ENCODE measurements at regions not wholly inside any gene's neighbourhood (a gene's known extent, or its start where the extent isn't known, plus 50 kb on each side); places are given as distances from the start of the nearest gene placed in this dataset.

DNA sequence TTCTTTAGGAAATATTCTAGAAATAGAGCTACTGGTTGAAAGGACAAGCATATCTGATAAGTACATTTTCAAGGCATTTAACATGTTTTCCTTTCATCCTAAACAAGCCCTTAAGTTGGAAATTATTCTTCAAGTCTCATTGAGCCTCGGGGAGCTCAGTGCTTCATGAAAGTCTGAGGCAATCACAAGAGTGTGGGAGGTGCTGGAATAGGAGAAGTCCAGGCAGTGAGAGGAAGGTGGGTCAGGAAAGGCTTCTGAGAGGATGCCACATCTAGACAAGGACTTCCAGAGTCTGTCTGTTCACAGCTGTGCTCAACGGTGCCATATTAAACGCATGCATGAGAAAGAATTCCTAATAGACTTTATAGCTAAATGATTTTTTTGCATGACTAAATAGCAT is 69.8 kb downstream of the CD83 start:
- no peak for DNase-seq

GRCh38 chr6:14189074-14189473 is 71.5 kb downstream of the CD83 start:
- DNase-seq: no peak

DNA sequence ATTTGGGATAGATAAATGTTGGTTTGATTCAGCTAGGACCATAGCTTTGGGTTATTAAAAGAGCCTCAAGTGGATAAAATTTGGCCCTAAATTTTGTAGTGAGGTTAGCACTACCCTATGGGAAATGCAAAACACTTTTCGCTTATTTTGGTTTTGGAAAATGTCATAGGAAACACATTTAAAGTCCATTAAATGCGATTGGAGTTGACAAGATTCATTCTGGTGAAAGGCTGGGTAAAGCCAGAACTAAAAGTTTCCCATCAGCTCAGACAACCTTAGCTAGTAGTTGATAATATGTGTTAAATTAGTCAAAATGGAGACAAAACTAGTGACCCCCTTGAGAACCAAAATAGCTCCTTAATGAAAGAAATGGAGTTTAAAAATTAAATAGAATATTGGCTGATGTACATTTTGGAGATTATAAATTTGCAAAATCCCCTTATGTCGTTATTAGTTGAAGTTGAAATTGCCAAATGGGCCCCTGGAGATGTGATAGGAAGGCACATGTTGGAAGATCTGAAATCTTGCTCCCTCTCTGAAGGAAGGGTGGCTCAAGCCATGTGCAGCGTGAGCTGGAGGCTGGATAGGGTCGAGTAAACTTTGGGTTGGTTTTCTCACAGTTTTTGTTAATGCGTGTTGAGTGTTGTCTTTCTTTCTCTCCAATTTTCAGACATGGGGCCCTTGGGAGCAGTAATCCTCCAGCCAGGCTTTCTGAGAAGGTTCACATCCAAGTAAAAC is 72.8 kb downstream of the CD83 start:
- DNase-seq: no peak

GRCh38 chr6:14190929-14191224 is 73.3 kb downstream of the CD83 start:
- DNase-seq: no peak

GRCh38 chr6:14191761-14192160 is 74.2 kb downstream of the CD83 start:
- no peak for DNase-seq

DNA sequence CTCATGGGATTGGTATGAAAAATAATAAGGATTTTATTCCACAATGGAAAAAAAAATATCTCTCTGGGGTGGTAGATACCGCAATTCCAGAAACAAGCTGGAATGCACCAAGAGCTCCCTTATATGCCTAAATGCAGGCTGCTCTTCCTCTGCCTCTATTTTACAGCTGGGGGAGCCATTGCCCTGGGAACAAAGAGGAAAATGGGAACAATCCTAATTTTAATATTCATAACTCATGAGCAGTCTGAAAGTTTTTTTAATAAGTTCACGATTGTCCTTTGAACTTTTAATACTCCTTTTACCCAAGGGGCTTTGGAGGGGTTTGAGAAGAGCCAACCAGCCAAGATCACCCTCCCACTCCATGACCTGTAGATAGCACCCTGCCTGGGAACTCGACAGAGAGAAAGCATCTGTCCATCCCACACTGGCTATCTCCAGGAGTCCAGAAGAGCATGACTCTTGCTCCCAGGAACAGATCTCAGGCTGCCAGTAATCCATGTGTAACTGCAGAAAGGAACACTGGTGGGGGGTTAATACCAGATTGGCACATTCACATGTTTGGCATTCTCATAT is 74.7 kb downstream of the CD83 start:
- DNase-seq: no peak

DNA sequence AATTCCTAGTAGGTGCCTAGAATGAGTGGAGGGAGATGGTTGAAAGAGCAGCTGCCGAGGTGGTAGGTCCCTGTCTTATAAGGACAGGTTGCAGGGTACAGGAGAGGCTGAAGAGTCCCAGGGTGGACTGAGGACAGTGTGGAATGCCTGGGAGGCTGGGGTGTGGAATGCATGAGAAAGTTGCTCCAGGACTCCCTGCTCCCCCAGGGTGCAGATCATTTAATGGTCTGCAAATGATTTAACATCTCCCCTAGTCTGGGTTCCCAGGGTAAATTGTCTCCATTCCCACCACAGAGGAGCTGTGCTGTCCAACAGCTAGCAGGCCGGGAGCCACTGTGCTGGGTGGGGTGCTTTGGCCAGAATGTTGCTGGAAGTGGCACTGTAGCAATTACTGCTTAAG is 76.0 kb downstream of the CD83 start:
- DNase-seq: no peak

GRCh38 chr6:14194483-14194882 is 76.9 kb downstream of the CD83 start:
- no peak for DNase-seq

GRCh38 chr6:14194976-14195375 is 77.4 kb downstream of the CD83 start:
- DNase-seq: no peak

DNA sequence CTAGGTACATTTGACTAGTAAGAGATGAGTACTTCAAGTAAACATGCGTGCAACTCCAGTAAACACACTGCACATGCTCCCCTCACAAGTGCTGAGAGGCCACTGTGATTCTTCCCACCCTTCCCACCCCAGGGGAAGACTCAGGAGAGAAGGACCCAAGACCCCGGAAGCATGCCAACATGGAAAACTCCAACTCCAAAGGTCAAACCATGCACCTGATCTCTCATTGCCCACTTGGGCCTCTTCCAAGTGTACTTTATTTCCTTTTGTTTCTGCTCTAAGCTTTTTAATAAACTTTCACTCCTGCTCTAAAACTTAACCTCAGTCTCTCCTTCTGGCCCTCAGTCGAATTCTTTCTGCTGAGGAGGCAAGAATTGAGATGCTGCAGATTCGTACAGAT is 78.5 kb downstream of the CD83 start:
- DNase-seq: no peak

- no peak for DNase-seq
These were observed 79.5 kb downstream of the CD83 start for GRCh38 chr6:14197118-14197517.

GRCh38 chr6:14200047-14200446 is 82.5 kb downstream of the CD83 start:
- DNase-seq: no peak

- DNase-seq: no peak
These were observed 85.4 kb downstream of the CD83 start for GRCh38 chr6:14202947-14203346.

DNA sequence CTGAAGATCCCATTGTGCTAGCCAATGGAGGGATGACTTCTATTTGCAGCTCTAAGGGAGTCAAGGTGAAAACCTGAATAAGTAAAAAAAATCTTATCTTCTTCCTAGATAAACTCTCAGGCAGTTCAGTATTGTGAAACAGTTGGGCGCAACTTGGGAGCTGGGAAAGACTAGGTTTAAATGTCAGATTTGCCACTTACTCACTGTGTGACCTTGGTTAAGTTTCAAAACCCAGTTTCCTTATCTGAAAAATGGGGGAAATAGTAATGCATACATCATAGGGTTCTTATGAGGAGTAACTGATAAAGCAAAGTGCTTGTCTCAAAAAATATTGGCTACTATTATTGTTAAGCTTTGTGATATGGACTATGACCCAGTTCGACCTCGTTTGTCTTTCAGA is 88.8 kb downstream of the CD83 start:
- no peak for DNase-seq

GRCh38 chr6:14207448-14207847 is 89.9 kb downstream of the CD83 start:
- no peak for DNase-seq

DNA sequence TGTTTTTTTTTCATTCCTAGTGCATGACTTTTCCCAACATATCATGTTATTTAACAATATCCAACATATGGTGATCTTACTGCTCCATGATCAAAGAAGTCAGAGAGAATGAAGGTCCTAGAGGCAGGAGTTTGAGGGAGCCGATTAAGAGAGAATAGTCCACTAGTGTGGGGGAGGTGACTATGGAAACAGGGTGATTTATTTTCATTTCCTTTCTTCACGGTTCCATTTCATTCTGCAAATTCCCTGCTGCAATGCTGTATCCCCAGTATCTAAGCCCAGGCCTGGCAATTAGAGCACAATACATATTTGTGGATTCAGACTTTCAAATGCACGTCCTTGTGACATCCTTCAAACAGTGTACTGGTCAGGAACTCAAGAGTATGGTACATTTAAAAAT is 91.4 kb downstream of the CD83 start:
- no peak for DNase-seq

- no peak for DNase-seq
These were observed 92.5 kb downstream of the CD83 start for GRCh38 chr6:14210077-14210476.

DNA sequence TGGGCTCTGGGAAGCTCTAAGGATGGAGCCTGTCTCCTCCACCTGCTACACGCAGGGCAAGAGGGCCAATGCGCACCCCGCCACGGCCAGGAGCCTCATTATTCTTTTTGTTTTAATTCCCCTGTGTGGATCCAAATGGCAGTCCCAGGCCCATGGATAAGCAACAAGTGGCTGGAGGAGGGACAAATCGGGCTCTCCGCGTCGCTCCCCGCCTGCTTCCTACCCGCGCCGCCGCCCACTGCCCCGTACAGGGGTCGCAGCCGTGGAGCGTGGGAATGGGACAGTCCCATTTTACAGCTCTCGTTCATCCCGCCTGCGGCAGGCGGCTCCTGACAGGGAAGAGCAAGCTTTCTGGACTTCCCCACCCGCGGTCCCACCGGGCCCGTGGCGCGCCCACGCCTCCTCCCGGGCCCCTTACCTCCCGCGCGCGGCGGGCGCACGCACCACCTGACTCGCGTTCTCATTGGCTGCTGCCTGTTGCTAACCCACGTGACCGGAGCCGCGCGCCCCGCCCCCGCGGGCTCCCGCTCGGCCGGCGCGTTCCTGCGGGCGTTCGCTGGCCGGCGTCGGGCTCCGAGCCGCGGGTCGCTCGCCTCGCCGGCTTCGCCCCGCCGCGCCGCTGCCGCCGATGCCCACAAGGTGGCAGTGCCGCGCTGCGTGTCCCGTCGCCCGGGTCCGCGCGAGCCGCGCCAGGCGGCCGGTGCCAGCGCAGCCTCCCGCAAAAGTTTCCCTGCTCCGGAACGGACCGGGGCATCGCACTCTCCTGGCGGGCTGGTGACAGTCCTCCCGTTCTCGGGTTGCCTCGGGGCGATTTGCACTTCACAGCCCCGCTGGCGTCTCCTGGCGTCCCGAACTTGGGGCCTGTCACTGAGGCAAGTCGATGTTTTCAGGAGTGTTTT is 93.3 kb downstream of the CD83 start:
- peak; percentile 94 for DNase-seq

DNA sequence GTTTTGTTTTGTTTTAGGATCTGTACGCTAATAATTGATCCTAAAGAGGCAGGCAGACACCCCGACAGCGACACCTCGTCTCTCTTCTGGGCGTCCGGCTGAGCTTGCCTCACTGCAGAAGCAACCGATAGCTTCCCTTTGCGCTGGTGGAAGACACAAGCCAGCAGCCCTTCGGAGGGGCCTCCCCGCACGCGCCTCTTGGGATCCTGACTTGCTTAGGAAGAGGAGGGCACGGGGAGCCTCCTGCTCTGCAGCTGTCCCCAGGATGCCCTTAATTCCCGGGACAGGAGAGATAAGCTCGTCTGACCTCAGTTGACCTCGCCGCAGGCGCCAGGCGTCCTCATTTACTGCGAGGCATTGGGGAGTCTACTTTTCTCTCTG is 94.0 kb downstream of the CD83 start:
- peak; percentile 7 for DNase-seq

DNA sequence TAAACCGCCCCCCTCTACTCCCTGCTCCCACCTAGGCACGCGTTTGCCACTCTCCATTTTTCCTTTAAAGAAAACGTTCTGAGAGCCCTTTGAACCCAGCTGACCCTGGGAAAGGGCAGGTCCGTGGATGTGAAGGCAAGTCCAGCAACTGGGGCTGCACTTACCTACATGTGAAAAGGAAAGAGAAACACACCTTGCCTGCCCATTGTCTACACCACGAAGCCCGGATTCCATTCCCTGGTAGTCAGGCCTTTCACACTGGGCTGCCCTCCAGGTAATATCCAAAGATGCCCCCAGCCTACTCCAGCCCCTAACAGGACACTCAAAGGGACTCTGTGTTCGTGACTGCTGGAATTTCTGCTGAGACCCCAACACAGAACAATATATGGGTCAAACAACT is 94.4 kb downstream of the CD83 start:
- DNase-seq: no peak

GRCh38 chr6:14212632-14213031 is 95.1 kb downstream of the CD83 start:
- DNase-seq: no peak

GRCh38 chr6:14216946-14217684 is 99.5 kb downstream of the CD83 start:
- no peak for DNase-seq

- peak; percentile 90 for DNase-seq
These were observed 100.4 kb downstream of the CD83 start for GRCh38 chr6:14217728-14218518.
